KOPT-K1 (cell line): ENCODE measurements at regions not wholly inside any gene's neighbourhood (a gene's known extent, or its start where the extent isn't known, plus 50 kb on each side); places are given as distances from the start of the nearest gene placed in this dataset.

Experiments
- H3K27ac ChIP-seq: fragments of 200-600 bp; sonication (generic); 2 replicates; pipeline ENCODE4 v1.5.1; 2016; ENCODE audit warnings: antibody characterized with exemption, mild to moderate bottlenecking, low read depth, low read length; ENCODE audit not compliant: poor library complexity, severe bottlenecking
- H3K36me3 ChIP-seq: fragments of 200-600 bp; sonication (generic); 2 replicates; pipeline ENCODE4 v1.5.1; 2017; ENCODE audit warnings: antibody characterized with exemption, mild to moderate bottlenecking, low read length, moderate library complexity; ENCODE audit not compliant: insufficient read depth
- H3K9me3 ChIP-seq: fragments of 200-600 bp; sonication (generic); 2 replicates; pipeline ENCODE4 v1.5.1; 2017; ENCODE audit warnings: antibody characterized with exemption, low read length, mild to moderate bottlenecking; ENCODE audit not compliant: insufficient read depth, poor library complexity, severe bottlenecking

- H3K9me3 ChIP-seq, result no peaks in the 10 kb centered on the region
- no peaks in the 10 kb centered on the region for H3K36me3 ChIP-seq
These were observed 265.0 kb downstream of the TENT5A start for GRCh38 chr6:81487489-81487888.

GRCh38 chr6:81486234-81486633 lies 266.2 kb downstream of the TENT5A start:
- H3K27ac ChIP-seq, result no peak overlapping the region
- H3K36me3 ChIP-seq, result no peaks in the 10 kb centered on the region
- H3K9me3 ChIP-seq, result no peaks in the 10 kb centered on the region

More at GRCh38 chr6:81487489-81487888, 265.0 kb downstream of the TENT5A start:
- no peak overlapping the region for H3K27ac ChIP-seq

GRCh38 chr6:81485395-81485794 lies 267.1 kb downstream of the TENT5A start:
- no peaks in the 10 kb centered on the region for H3K36me3 ChIP-seq

GRCh38 chr6:81484251-81484650 lies 268.2 kb downstream of the TENT5A start:
- H3K27ac ChIP-seq, result no peak overlapping the region
- no peaks in the 10 kb centered on the region for H3K9me3 ChIP-seq
- H3K36me3 ChIP-seq, result no peaks in the 10 kb centered on the region

More at GRCh38 chr6:81485395-81485794, 267.1 kb downstream of the TENT5A start:
- Histone ChIP-seq H3K27ac (no peak overlapping the region), H3K9me3 (no peaks in the 10 kb centered on the region)

GRCh38 chr6:81480139-81480538 lies 272.3 kb downstream of the TENT5A start:
- Histone ChIP-seq H3K36me3 (no peaks in the 10 kb centered on the region), H3K27ac (no peak overlapping the region), H3K9me3 (no peaks in the 10 kb centered on the region)

- Histone ChIP-seq H3K9me3 (no peaks in the 10 kb centered on the region), H3K27ac (no peak overlapping the region), H3K36me3 (no peaks in the 10 kb centered on the region)
These were observed 275.6 kb downstream of the TENT5A start for GRCh38 chr6:81476881-81477280.

GRCh38 chr6:81475646-81476045 lies 276.8 kb downstream of the TENT5A start:
- no peaks in the 10 kb centered on the region for H3K36me3 ChIP-seq
- no peaks in the 10 kb centered on the region for H3K9me3 ChIP-seq

GRCh38 chr6:81465859-81466258 lies 286.6 kb downstream of the TENT5A start:
- Histone ChIP-seq H3K9me3 (no peaks in the 10 kb centered on the region), H3K27ac (no peak overlapping the region), H3K36me3 (no peaks in the 10 kb centered on the region)

More at GRCh38 chr6:81475646-81476045, 276.8 kb downstream of the TENT5A start:
- no peak overlapping the region for H3K27ac ChIP-seq

- H3K9me3 ChIP-seq, result no peaks in the 10 kb centered on the region
- H3K36me3 ChIP-seq, result no peaks in the 10 kb centered on the region
- no peak overlapping the region for H3K27ac ChIP-seq
These were observed 296.1 kb downstream of the TENT5A start for GRCh38 chr6:81456416-81456815.

GRCh38 chr6:81455641-81456040 lies 296.8 kb downstream of the TENT5A start:
- Histone ChIP-seq H3K9me3 (no peaks in the 10 kb centered on the region), H3K27ac (no peak overlapping the region), H3K36me3 (no peaks in the 10 kb centered on the region)

GRCh38 chr6:81451787-81452186 lies 300.7 kb downstream of the TENT5A start:
- H3K27ac ChIP-seq, result no peak overlapping the region
- no peaks in the 10 kb centered on the region for H3K9me3 ChIP-seq
- H3K36me3 ChIP-seq, result no peaks in the 10 kb centered on the region

GRCh38 chr6:81450180-81450579 lies 302.3 kb downstream of the TENT5A start:
- Histone ChIP-seq H3K9me3 (no peaks in the 10 kb centered on the region), H3K27ac (no peak overlapping the region), H3K36me3 (no peaks in the 10 kb centered on the region)

- no peaks in the 10 kb centered on the region for H3K36me3 ChIP-seq
- no peak overlapping the region for H3K27ac ChIP-seq
- no peaks in the 10 kb centered on the region for H3K9me3 ChIP-seq
These were observed 306.0 kb downstream of the TENT5A start for GRCh38 chr6:81446509-81446908.

GRCh38 chr6:81439417-81439816 lies 313.1 kb downstream of the TENT5A start:
- H3K27ac ChIP-seq, result no peak overlapping the region

GRCh38 chr6:81436990-81437389 lies 315.5 kb downstream of the TENT5A start:
- no peaks in the 10 kb centered on the region for H3K36me3 ChIP-seq
- no peak overlapping the region for H3K27ac ChIP-seq
- peaks cover 5% of the 10 kb centered on the region for H3K9me3 ChIP-seq

More at GRCh38 chr6:81439417-81439816, 313.1 kb downstream of the TENT5A start:
- H3K9me3 ChIP-seq, result peaks cover 5% of the 10 kb centered on the region
- H3K36me3 ChIP-seq, result no peaks in the 10 kb centered on the region

GRCh38 chr6:81413306-81413705 lies 339.2 kb downstream of the TENT5A start:
- Histone ChIP-seq H3K36me3 (no peaks in the 10 kb centered on the region), H3K9me3 (no peaks in the 10 kb centered on the region), H3K27ac (no peak overlapping the region)
